ENCODE measurements at regions not wholly inside any gene's neighbourhood (a gene's known extent, or its start where the extent isn't known, plus 50 kb on each side); places are given as distances from the start of the nearest gene placed in this dataset.

DNA sequence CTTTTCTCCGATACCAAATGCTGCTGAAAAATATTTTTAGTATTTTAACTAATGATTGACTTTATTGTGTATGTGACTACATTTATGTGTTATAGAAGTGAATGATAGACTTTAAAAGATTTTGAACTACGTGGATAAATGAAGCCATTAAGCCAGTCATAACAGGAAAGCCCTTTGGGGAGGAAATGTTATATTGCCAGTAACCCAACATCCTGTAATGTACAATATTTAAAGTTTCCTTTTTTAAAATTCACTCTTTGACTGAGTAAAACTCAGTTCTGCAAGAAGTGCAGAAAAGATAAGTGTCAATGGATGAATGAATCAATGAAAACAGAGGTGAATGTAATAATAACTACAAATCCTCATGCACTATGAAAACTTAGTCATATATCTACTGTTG lies 102.6 kb upstream of the TLE4 start:
- Histone ChIP-seq H4K20me1 (ENCODE audit: insufficient read depth, low read length) (no peaks in the 10 kb centered on the region), H3K9ac (ENCODE audit: insufficient read depth, low read length, poor library complexity, severe bottlenecking) (no peak overlapping the region), H3K4me2 (replicated peaks; ENCODE audit: extremely low read depth, low read length, poor library complexity, severe bottlenecking) (no peak overlapping the region), H2AFZ (ENCODE audit: insufficient read depth, low read depth, low read length, poor library complexity, severe bottlenecking) (no peak overlapping the region), H3K9me3 (replicated peaks in 1 of 2; ENCODE audit: control insufficient read depth in 1 of 2, insufficient read depth in 1 of 2, low read length in 2 of 2) (no peaks in the 10 kb centered on the region), H3K27ac (ENCODE audit: low read depth in 1 of 2, low read length in 2 of 2) (no peak overlapping the region), H3K36me3 (replicated peaks in 1 of 2; ENCODE audit: control insufficient read depth in 1 of 2, insufficient read depth in 2 of 2, low read length in 2 of 2) (no peaks in the 10 kb centered on the region), H3K4me3 (replicated peaks in 1 of 3; ENCODE audit: low read depth in 2 of 3, low read length in 3 of 3) (no peak overlapping the region), H3K4me1 (ENCODE audit: control insufficient read depth in 1 of 2, insufficient read depth in 2 of 2, low read length in 2 of 2) (no peaks in the 10 kb centered on the region), H3K27me3 (ENCODE audit: control insufficient read depth in 2 of 2, insufficient read depth in 2 of 2, low read length in 2 of 2) (no peaks in the 10 kb centered on the region), H3K79me2 (ENCODE audit: insufficient read depth, low read length) (no peaks in the 10 kb centered on the region)
- TF ChIP-seq, protein P1, sequence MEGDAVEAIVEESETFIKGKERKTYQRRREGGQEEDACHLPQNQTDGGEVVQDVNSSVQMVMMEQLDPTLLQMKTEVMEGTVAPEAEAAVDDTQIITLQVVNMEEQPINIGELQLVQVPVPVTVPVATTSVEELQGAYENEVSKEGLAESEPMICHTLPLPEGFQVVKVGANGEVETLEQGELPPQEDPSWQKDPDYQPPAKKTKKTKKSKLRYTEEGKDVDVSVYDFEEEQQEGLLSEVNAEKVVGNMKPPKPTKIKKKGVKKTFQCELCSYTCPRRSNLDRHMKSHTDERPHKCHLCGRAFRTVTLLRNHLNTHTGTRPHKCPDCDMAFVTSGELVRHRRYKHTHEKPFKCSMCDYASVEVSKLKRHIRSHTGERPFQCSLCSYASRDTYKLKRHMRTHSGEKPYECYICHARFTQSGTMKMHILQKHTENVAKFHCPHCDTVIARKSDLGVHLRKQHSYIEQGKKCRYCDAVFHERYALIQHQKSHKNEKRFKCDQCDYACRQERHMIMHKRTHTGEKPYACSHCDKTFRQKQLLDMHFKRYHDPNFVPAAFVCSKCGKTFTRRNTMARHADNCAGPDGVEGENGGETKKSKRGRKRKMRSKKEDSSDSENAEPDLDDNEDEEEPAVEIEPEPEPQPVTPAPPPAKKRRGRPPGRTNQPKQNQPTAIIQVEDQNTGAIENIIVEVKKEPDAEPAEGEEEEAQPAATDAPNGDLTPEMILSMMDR (IDR thresholded peaks at IDR 0.05): no peak
- no peaks in the 10 kb centered on the region for H3K4me1 Mint-ChIP-seq
- no peak overlapping the region for H3K4me3 Mint-ChIP-seq
- no peaks in the 10 kb centered on the region for H3K36me3 Mint-ChIP-seq
- intact Hi-C loops (cut with micrococcal nuclease): no loop called here
- H3K9me3 Mint-ChIP-seq: peaks cover 0 to 3% (median 0%) of the 10 kb centered on the region in 7 donors
- no CpG with 5 or more reads among the region's 2 CpGs for WGBS (ENCODE audit: insufficient coverage)
- no peak for DNase-seq
- H3K27ac Mint-ChIP-seq: no peak overlapping the region
- H3K27me3 Mint-ChIP-seq (ENCODE audit: low read depth in 3 of 3): peaks cover 0 to 4% (median 2%) of the 10 kb centered on the region in 3 donors

DNA sequence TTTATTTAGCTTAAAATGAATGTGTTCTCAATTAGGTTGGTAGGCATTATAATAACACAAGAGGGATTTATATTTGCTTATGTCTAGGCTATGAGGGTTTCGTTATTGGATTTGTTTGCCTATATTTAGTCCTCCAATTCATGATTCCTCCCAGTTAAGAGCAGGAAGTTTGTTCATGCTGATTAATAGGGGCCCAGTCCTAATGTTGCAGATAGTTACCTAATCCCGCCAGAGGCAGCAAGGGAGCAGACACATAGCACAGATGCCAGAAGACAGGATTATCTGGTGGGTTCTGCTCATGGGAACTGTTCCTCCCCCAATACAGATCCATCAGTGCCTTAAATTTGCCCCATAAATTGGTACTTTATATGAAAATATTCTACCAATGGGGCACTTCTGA lies 100.8 kb upstream of the TLE4 start:
- Mint-ChIP-seq H3K9me3 (peaks cover 0 to 4% (median 3%) of the 10 kb centered on the region in 7 donors), H3K27me3 (ENCODE audit: low read depth in 3 of 3) (peaks cover 0 to 4% (median 2%) of the 10 kb centered on the region in 3 donors), H3K36me3 (no peaks in the 10 kb centered on the region), H3K4me3 (no peak overlapping the region), H3K27ac (no peak overlapping the region), H3K4me1 (no peaks in the 10 kb centered on the region)
- H3K4me2 ChIP-seq (replicated peaks; ENCODE audit: extremely low read depth, low read length, poor library complexity, severe bottlenecking): no peak overlapping the region
- no CpG with 5 or more reads among the region's 2 CpGs for WGBS (ENCODE audit: insufficient coverage)
- no peak overlapping the region for H2AFZ ChIP-seq (ENCODE audit: insufficient read depth, low read depth, low read length, poor library complexity, severe bottlenecking)
- no peak overlapping the region for H3K27ac ChIP-seq (ENCODE audit: low read depth in 1 of 2, low read length in 2 of 2)
- TF ChIP-seq, protein P1 (IDR thresholded peaks at IDR 0.05): no peak
- H3K79me2 ChIP-seq (ENCODE audit: insufficient read depth, low read length): no peaks in the 10 kb centered on the region
- no peaks in the 10 kb centered on the region for H3K9me3 ChIP-seq (replicated peaks in 1 of 2; ENCODE audit: control insufficient read depth in 1 of 2, insufficient read depth in 1 of 2, low read length in 2 of 2)
- no peak overlapping the region for H3K9ac ChIP-seq (ENCODE audit: insufficient read depth, low read length, poor library complexity, severe bottlenecking)
- intact Hi-C loops (cut with micrococcal nuclease): no loop called here
- H3K4me1 ChIP-seq (ENCODE audit: control insufficient read depth in 1 of 2, insufficient read depth in 2 of 2, low read length in 2 of 2): no peaks in the 10 kb centered on the region
- H3K36me3 ChIP-seq (replicated peaks in 1 of 2; ENCODE audit: control insufficient read depth in 1 of 2, insufficient read depth in 2 of 2, low read length in 2 of 2): no peaks in the 10 kb centered on the region
- H3K27me3 ChIP-seq (ENCODE audit: control insufficient read depth in 2 of 2, insufficient read depth in 2 of 2, low read length in 2 of 2): no peaks in the 10 kb centered on the region
- DNase-seq: no peak
- H4K20me1 ChIP-seq (ENCODE audit: insufficient read depth, low read length): no peaks in the 10 kb centered on the region
- no peak overlapping the region for H3K4me3 ChIP-seq (replicated peaks in 1 of 3; ENCODE audit: low read depth in 2 of 3, low read length in 3 of 3)

All from CD14-positive monocyte (primary cell).